HG03196 (cell line): ENCODE measurements at regions not wholly inside any gene's neighbourhood (a gene's known extent, or its start where the extent isn't known, plus 50 kb on each side); places are given as distances from the start of the nearest gene placed in this dataset.

Source experiments
- ATAC-seq: cut with Tn5 transposase; IDR thresholded peaks from one replicate; pipeline ENCODE4 v1.9.1; 2021; ENCODE audit not compliant: unreplicated experiment

GRCh38 chr10:130901311-130902165 is 410.0 kb downstream of the TCERG1L start:
- ATAC-seq = no peak

GRCh38 chr10:130902471-130902870 is 409.1 kb downstream of the TCERG1L start:
- no peak for ATAC-seq

GRCh38 chr10:130902929-130903328 is 408.6 kb downstream of the TCERG1L start:
- no peak for ATAC-seq

- no peak for ATAC-seq
Measured at GRCh38 chr10:130904676-130905075, 406.8 kb downstream of the TCERG1L start.

- no peak for ATAC-seq
Measured at GRCh38 chr10:130905386-130905785, 406.1 kb downstream of the TCERG1L start.

- no peak for ATAC-seq
Measured at GRCh38 chr10:130905921-130906320, 405.6 kb downstream of the TCERG1L start.

GRCh38 chr10:130910848-130911247 is 400.7 kb downstream of the TCERG1L start:
- ATAC-seq = no peak

GRCh38 chr10:130913844-130914243 is 397.7 kb downstream of the TCERG1L start:
- ATAC-seq = no peak

GRCh38 chr10:130914367-130914766 is 397.2 kb downstream of the TCERG1L start:
- ATAC-seq = no peak

- ATAC-seq = no peak
Measured at GRCh38 chr10:130915065-130915464, 396.5 kb downstream of the TCERG1L start.

- no peak for ATAC-seq
Measured at GRCh38 chr10:130921461-130921860, 390.1 kb downstream of the TCERG1L start.

GRCh38 chr10:130921911-130922440 is 389.5 kb downstream of the TCERG1L start:
- ATAC-seq = no peak

GRCh38 chr10:130923596-130923995 is 387.9 kb downstream of the TCERG1L start:
- no peak for ATAC-seq

- ATAC-seq = no peak
Measured at GRCh38 chr10:130924138-130924819, 387.2 kb downstream of the TCERG1L start.

- ATAC-seq = no peak
Measured at GRCh38 chr10:130926442-130926841, 385.1 kb downstream of the TCERG1L start.

GRCh38 chr10:130927157-130927556 is 384.4 kb downstream of the TCERG1L start:
- ATAC-seq = no peak

GRCh38 chr10:130928306-130928705 is 383.2 kb downstream of the TCERG1L start:
- ATAC-seq = no peak

GRCh38 chr10:130929422-130930325 is 381.8 kb downstream of the TCERG1L start:
- ATAC-seq = no peak

GRCh38 chr10:130930821-130931220 is 380.7 kb downstream of the TCERG1L start:
- ATAC-seq = no peak

GRCh38 chr10:130931256-130931655 is 380.3 kb downstream of the TCERG1L start:
- no peak for ATAC-seq
